H1 (cell line): ENCODE measurements at regions not wholly inside any gene's neighbourhood (a gene's known extent, or its start where the extent isn't known, plus 50 kb on each side); places are given as distances from the start of the nearest gene placed in this dataset.

Experiments
- CTCF ChIA-PET: fragments of 300-600 bp; sonication (Branson Sonifier 250); formaldehyde crosslinking; loops from one replicate; lab custom pipeline; 2021; ENCODE audit not compliant: partially characterized antibody; lab: Charles Lee
- POLR2A ChIA-PET: fragments of 300-600 bp; sonication (Branson Sonifier 250); formaldehyde crosslinking; loops from one replicate; lab custom pipeline; 2021; ENCODE audit warnings: inconsistent platforms; ENCODE audit not compliant: partially characterized antibody; lab: Charles Lee
- DNase-seq, 2 experiments: peaks; one replicate each; pipeline versions ENCODE4 v3.0.0 to v3.0.0-alpha.2; 2010 to 2022; ENCODE audit warnings: low spot score in 2 of 2, low read depth in 1 of 2, mixed read lengths in 1 of 2
- FAIRE-seq: peaks from 2 replicates; lab custom pipeline; 2011; peaks lifted over from hg19 to GRCh38; lab: Jason Lieb, UNC
- H2AFZ ChIP-seq: 2 replicates; pipeline ENCODE4 v1.8.1; 2012; ENCODE audit warnings: low read length, inconsistent platforms
- H2AK5ac ChIP-seq: 2 replicates; pipeline ENCODE4 v1.6.1; 2013; ENCODE audit warnings: low read depth, low read length
- H2BK120ac ChIP-seq: replicated peaks from 2 replicates; pipeline ENCODE3; 2013; ENCODE audit warnings: low read depth, low read length, inconsistent platforms
- H2BK12ac ChIP-seq: 2 replicates; pipeline ENCODE4 v1.6.1; 2013; ENCODE audit warnings: low read depth, low read length
- H2BK15ac ChIP-seq: 2 replicates; pipeline ENCODE4 v1.6.1; 2013; ENCODE audit warnings: low read length
- H2BK20ac ChIP-seq: 2 replicates; pipeline ENCODE4 v1.6.1; 2013; ENCODE audit warnings: low read length
- H2BK5ac ChIP-seq: 2 replicates; pipeline ENCODE4 v1.6.1; 2013; ENCODE audit warnings: low read depth, low read length
- H3K14ac ChIP-seq: 2 replicates; pipeline ENCODE4 v1.6.1; 2013; ENCODE audit warnings: inconsistent platforms; ENCODE audit not compliant: insufficient read length
- H3K18ac ChIP-seq: 2 replicates; pipeline ENCODE4 v1.6.1; 2013; ENCODE audit warnings: low read length; ENCODE audit errors: extremely low read depth
- H3K23ac ChIP-seq: 2 replicates; pipeline ENCODE4 v1.6.1; 2013; ENCODE audit warnings: inconsistent platforms; ENCODE audit not compliant: insufficient read length
- H3K23me2 ChIP-seq: 2 replicates; pipeline ENCODE4 v1.6.1; 2013; ENCODE audit warnings: low read depth, low read length
- H3K27ac ChIP-seq: 2 replicates; pipeline ENCODE4 v1.6.1; 2011; ENCODE audit warnings: low read depth, low read length, inconsistent platforms
- H3K27me3 ChIP-seq, 4 experiments: replicated peaks in 1 of 4; 1 replicate in 1 of 4; 2 replicates in 3 of 4; pipeline versions ENCODE4 v1.6.1 to v1.8.1; 2011 to 2013; ENCODE audit warnings: low read length in 3 of 4, mild to moderate bottlenecking in 3 of 4, inconsistent platforms in 2 of 4, mixed read lengths in 2 of 4, moderate library complexity in 1 of 4; ENCODE audit not compliant: control insufficient read depth in 3 of 4, insufficient read depth in 3 of 4; ENCODE audit errors: extremely low read depth in 1 of 4
- H3K36me3 ChIP-seq, 4 experiments: 2 replicates each; pipeline versions ENCODE4 v1.6.1 to v1.8.1; 2011 to 2013; ENCODE audit warnings: mild to moderate bottlenecking in 4 of 4, low read length in 3 of 4, moderate library complexity in 2 of 4, control low read depth in 1 of 4, inconsistent platforms in 1 of 4; ENCODE audit not compliant: insufficient read depth in 4 of 4, control insufficient read depth in 2 of 4
- H3K4ac ChIP-seq: replicated peaks from 2 replicates; pipeline ENCODE3; 2013; ENCODE audit warnings: low read length, low read depth, mixed read lengths, inconsistent platforms; ENCODE audit not compliant: insufficient read length
- H3K4me1 ChIP-seq, 4 experiments: replicated peaks in 1 of 4; 1 replicate in 1 of 4; 2 replicates in 3 of 4; pipeline versions ENCODE4 v1.6.1 to v1.8.1; 2011 to 2013; ENCODE audit warnings: low read length in 3 of 4, inconsistent platforms in 2 of 4, mixed read lengths in 1 of 4; ENCODE audit not compliant: insufficient read depth in 4 of 4, control insufficient read depth in 3 of 4
- H3K4me2 ChIP-seq, 2 experiments: 2 replicates each; pipeline versions ENCODE4 v1.6.1 to v1.8.1; 2011 to 2013; ENCODE audit warnings: low read depth in 2 of 2, low read length in 2 of 2, control low read depth in 1 of 2, inconsistent platforms in 1 of 2, mild to moderate bottlenecking in 1 of 2; ENCODE audit not compliant: insufficient read depth in 1 of 2
- H3K4me3 ChIP-seq, 4 experiments: fragments of 200-600, 300-600 bp in 1 of 4; sonication (generic), shearing (Covaris generic), sonication (Bioruptor Twin) in 1 of 4; 2 replicates each; pipeline versions ENCODE4 v1.5.1 to v1.8.1; 2011 to 2016; ENCODE audit warnings: low read length in 4 of 4, low read depth in 3 of 4, control low read depth in 2 of 4, inconsistent platforms in 2 of 4, mild to moderate bottlenecking in 2 of 4, mixed read lengths in 1 of 4, moderate library complexity in 1 of 4; ENCODE audit not compliant: insufficient read depth in 2 of 4; ENCODE audit errors: extremely low read depth in 1 of 4
- H3K56ac ChIP-seq: replicated peaks from 2 replicates; pipeline ENCODE3; 2013; ENCODE audit warnings: low read depth, mild to moderate bottlenecking, mixed read lengths, low read length, inconsistent platforms; ENCODE audit not compliant: insufficient read length
- H3K79me1 ChIP-seq: 2 replicates; pipeline ENCODE4 v1.6.1; 2013; ENCODE audit warnings: low read depth, low read length, control low read depth
- H3K79me2 ChIP-seq, 2 experiments: 2 replicates each; pipeline versions ENCODE4 v1.6.1 to v1.8.1; 2012 to 2013; ENCODE audit warnings: low read length in 2 of 2, mild to moderate bottlenecking in 2 of 2, inconsistent platforms in 1 of 2; ENCODE audit not compliant: insufficient read depth in 2 of 2, control insufficient read depth in 1 of 2
- H3K9ac ChIP-seq, 4 experiments: replicated peaks in 1 of 4; 1 replicate in 1 of 4; 2 replicates in 3 of 4; pipeline versions ENCODE4 v1.6.1 to v1.8.1; 2011 to 2013; ENCODE audit warnings: low read depth in 3 of 4, low read length in 3 of 4, control low read depth in 2 of 4, mild to moderate bottlenecking in 2 of 4, moderate library complexity in 2 of 4, inconsistent platforms in 1 of 4; ENCODE audit errors: extremely low read depth in 1 of 4
- H3K9me3 ChIP-seq, 2 experiments: 2 replicates each; pipeline versions ENCODE4 v1.6.1 to v1.8.1; 2012 to 2013; ENCODE audit warnings: mild to moderate bottlenecking in 2 of 2, moderate library complexity in 2 of 2, control low read depth in 1 of 2, inconsistent platforms in 1 of 2, low read depth in 1 of 2, low read length in 1 of 2, mixed read lengths in 1 of 2; ENCODE audit not compliant: insufficient read depth in 2 of 2
- H4K20me1 ChIP-seq, 2 experiments: replicated peaks in 1 of 2; 2 replicates each; pipeline versions ENCODE3 to v1.8.1; 2011 to 2013; ENCODE audit warnings: inconsistent platforms in 2 of 2, low read length in 2 of 2, mild to moderate bottlenecking in 1 of 2; ENCODE audit not compliant: insufficient read depth in 2 of 2, control insufficient read depth in 1 of 2
- H4K5ac ChIP-seq: 2 replicates; pipeline ENCODE4 v1.6.1; 2013; ENCODE audit warnings: low read length, low read depth, mixed read lengths, inconsistent platforms; ENCODE audit not compliant: insufficient read length
- H4K8ac ChIP-seq: 2 replicates; pipeline ENCODE4 v1.8.0; 2013; ENCODE audit warnings: mild to moderate bottlenecking, moderate library complexity, low read length, inconsistent platforms; ENCODE audit not compliant: insufficient read depth; ENCODE audit errors: extremely low read depth
- H4K91ac ChIP-seq: replicated peaks from 2 replicates; pipeline ENCODE3; 2013; ENCODE audit warnings: low read length, mixed read lengths, inconsistent platforms; ENCODE audit not compliant: insufficient read length
- ASH2L ChIP-seq: fragments of 200-600, 300-600 bp; sonication (generic); IDR thresholded peaks from one replicate; pipeline ENCODE4 v1.7.1; 2017; ENCODE audit warnings: low read length
- CTBP2 ChIP-seq: IDR thresholded peaks from 2 replicates; pipeline ENCODE4 v1.7.0; 2011; ENCODE audit warnings: borderline replicate concordance, mild to moderate bottlenecking, moderate library complexity, mixed read lengths, low read length; ENCODE audit not compliant: insufficient read depth, insufficient read length
- GTF2F1 ChIP-seq: IDR thresholded peaks from 2 replicates; pipeline ENCODE4 v1.6.1; 2012; ENCODE audit warnings: low read depth, low read length, improper control_type of control experiment, borderline replicate concordance
- HDAC2 ChIP-seq, 2 experiments: fragments of 300-600 bp in 1 of 2; sonication (generic) in 1 of 2; IDR thresholded peaks; 2 replicates each; pipeline ENCODE4 v1.6.1; 2011 to 2012; ENCODE audit warnings: low read depth in 2 of 2, low read length in 2 of 2, mild to moderate bottlenecking in 2 of 2, moderate library complexity in 2 of 2, borderline replicate concordance in 1 of 2, inconsistent platforms in 1 of 2
- POLR2AphosphoS5 ChIP-seq: IDR thresholded peaks from 2 replicates; pipeline ENCODE4 v1.6.1; 2011; ENCODE audit warnings: low read depth, low read length
- RBBP5 ChIP-seq: IDR thresholded peaks from 2 replicates; pipeline ENCODE4 v1.7.1; 2012; ENCODE audit warnings: low read depth, mild to moderate bottlenecking, inconsistent platforms, low read length, moderate library complexity, borderline replicate concordance
- RFX5 ChIP-seq: IDR thresholded peaks from 2 replicates; pipeline ENCODE4 v1.6.1; 2011; ENCODE audit warnings: low read depth, low read length, improper control_type of control experiment, borderline replicate concordance
- RXRA ChIP-seq: IDR thresholded peaks from 2 replicates; pipeline ENCODE4 v1.6.1; 2011; ENCODE audit warnings: low read depth, mild to moderate bottlenecking, low read length, moderate library complexity; ENCODE audit not compliant: insufficient read depth
- SAP30 ChIP-seq: fragments of 300-600 bp; sonication (generic); IDR thresholded peaks from 2 replicates; pipeline ENCODE4 v1.7.1; 2012; ENCODE audit warnings: low read length, moderate library complexity, mild to moderate bottlenecking, inconsistent platforms; ENCODE audit not compliant: insufficient read depth, insufficient replicate concordance
- SIX5 ChIP-seq: IDR thresholded peaks from 2 replicates; pipeline ENCODE4 v1.6.1; 2011; ENCODE audit warnings: mild to moderate bottlenecking, low read depth, low read length
- TBP ChIP-seq: IDR thresholded peaks from 2 replicates; pipeline ENCODE4 v1.6.1; 2011; ENCODE audit warnings: low read depth, low read length, improper control_type of control experiment
- TEAD4 ChIP-seq: IDR thresholded peaks from 2 replicates; pipeline ENCODE4 v1.6.1; 2012; ENCODE audit warnings: low read depth, low read length, inconsistent platforms, mixed read lengths
- YY1 ChIP-seq: IDR thresholded peaks from 2 replicates; pipeline ENCODE4 v1.6.1; 2011; ENCODE audit warnings: low read depth, mild to moderate bottlenecking, low read length
- WGBS, 2 experiments: shearing (Covaris generic) in 1 of 2; methylation state at CpG; one replicate each; pipeline versions ENCODE4 v1.1.6 to v1.1.7; 2013 to 2015; ENCODE audit warnings: low lambda C conversion rate in 2 of 2, mixed read lengths in 2 of 2, inconsistent platforms in 1 of 2, low coverage in 1 of 2, missing lambda C conversion rate in 1 of 2; ENCODE audit not compliant: insufficient replicate concordance in 2 of 2, insufficient coverage in 1 of 2, insufficient read length in 1 of 2; ENCODE audit errors: extremely low coverage in 1 of 2, missing lambda C conversion rate in 1 of 2; 5-methylcytosine and 5-hydroxymethylcytosine counted together

DNA sequence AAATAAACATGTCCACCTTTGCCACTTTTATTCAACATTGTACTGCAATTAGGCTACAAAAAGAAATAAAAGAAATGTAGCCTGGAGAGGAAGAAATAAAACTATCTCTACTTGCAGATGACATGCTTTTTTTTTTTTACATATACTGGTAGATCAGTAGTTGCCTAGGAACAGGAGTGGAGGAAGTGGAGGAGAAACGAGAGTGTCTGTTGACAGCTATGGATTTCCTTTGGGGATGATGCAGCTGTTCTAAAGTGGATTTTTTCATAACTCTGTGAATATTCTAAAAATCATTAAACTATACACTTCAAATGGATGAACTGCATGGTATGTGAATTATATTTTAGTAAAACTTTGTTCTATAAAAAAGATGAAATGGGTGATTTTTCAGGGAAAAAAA is 116.4 kb downstream of the ANAPC4 start:
- H3K14ac ChIP-seq, result no peak overlapping the region
- H2BK15ac ChIP-seq, result no peak overlapping the region
- H2BK12ac ChIP-seq, result no peak overlapping the region
- no peak overlapping the region for H2BK20ac ChIP-seq
- H4K91ac ChIP-seq, result no peak overlapping the region
- POLR2A ChIA-PET, result no interaction called here
- H3K27me3 ChIP-seq, result no peaks in the 10 kb centered on the region
- DNase-seq, result no peak
- H4K20me1 ChIP-seq, result no peaks in the 10 kb centered on the region
- no peaks in the 10 kb centered on the region for H3K79me2 ChIP-seq
- H2BK5ac ChIP-seq, result no peak overlapping the region
- H3K4me2 ChIP-seq, result no peak overlapping the region
- H2BK120ac ChIP-seq, result no peak overlapping the region
- H4K8ac ChIP-seq, result no peak overlapping the region
- no peak overlapping the region for H3K27ac ChIP-seq
- WGBS, 2 experiments, result 90% methylated on average over 1 of the region's 1 CpG; no CpG with 5 or more reads in 1 of the 2 experiments
- H3K56ac ChIP-seq, result no peak overlapping the region
- TF ChIP-seq SIX5 (no peak), TEAD4 (no peak), TBP (no peak), YY1 (no peak), SAP30 (no peak), HDAC2 (IDR thresholded peaks at IDR 0.05; ENCODE audit: borderline replicate concordance in 1 of 2, low read depth in 2 of 2, low read length in 2 of 2) (no peak), RBBP5 (no peak), GTF2F1 (no peak), POLR2AphosphoS5 (no peak), ASH2L (no peak), CTBP2 (no peak), RFX5 (no peak), RXRA (no peak)
- TF ChIP-seq, all 59 proteins: peak for 0
- H3K4me1 ChIP-seq, result no peaks in the 10 kb centered on the region
- H3K23ac ChIP-seq, result no peak overlapping the region
- no peak overlapping the region for H3K4me3 ChIP-seq
- no peak overlapping the region for H3K4ac ChIP-seq
- no peaks in the 10 kb centered on the region for H3K36me3 ChIP-seq
- H2AK5ac ChIP-seq, result no peak overlapping the region
- no peak overlapping the region for H4K5ac ChIP-seq
- no peak overlapping the region for H3K18ac ChIP-seq
- H3K79me1 ChIP-seq, result no peaks in the 10 kb centered on the region
- H3K9me3 ChIP-seq, result no peaks in the 10 kb centered on the region
- FAIRE-seq, result no peak
- CTCF ChIA-PET, result no interaction called here
- no peak overlapping the region for H2AFZ ChIP-seq
- H3K23me2 ChIP-seq, result no peaks in the 10 kb centered on the region
- no peak overlapping the region for H3K9ac ChIP-seq
